H9 (cell line): ENCODE measurements at regions not wholly inside any gene's neighbourhood (a gene's known extent, or its start where the extent isn't known, plus 50 kb on each side); places are given as distances from the start of the nearest gene placed in this dataset.

Source experiments
- DNase-seq: peaks from one replicate; pipeline ENCODE4 v3.0.0-alpha.2; 2017
- H2AFZ ChIP-seq: one replicate; pipeline ENCODE4 v1.6.1; 2013; ENCODE audit warnings: mild to moderate bottlenecking, low read length, control low read depth, moderate library complexity
- H2AK5ac ChIP-seq: 2 replicates; pipeline ENCODE4 v1.6.1; 2013; ENCODE audit warnings: low read length, control low read depth, mixed read lengths; ENCODE audit not compliant: insufficient read length
- H2BK120ac ChIP-seq: one replicate; pipeline ENCODE4 v1.6.1; 2013; ENCODE audit warnings: low read depth, mild to moderate bottlenecking, low read length, control low read depth, inconsistent platforms; ENCODE audit not compliant: poor library complexity, severe bottlenecking
- H2BK12ac ChIP-seq: 2 replicates; pipeline ENCODE4 v1.6.1; 2013; ENCODE audit warnings: low read length, control low read depth, mixed read lengths, low read depth; ENCODE audit not compliant: insufficient read length
- H2BK15ac ChIP-seq: 2 replicates; pipeline ENCODE4 v1.6.1; 2013; ENCODE audit warnings: low read depth, low read length, control low read depth
- H2BK20ac ChIP-seq: one replicate; pipeline ENCODE4 v1.6.1; 2013; ENCODE audit warnings: low read depth, mild to moderate bottlenecking, low read length, control low read depth, inconsistent platforms; ENCODE audit not compliant: poor library complexity, severe bottlenecking
- H2BK5ac ChIP-seq: 2 replicates; pipeline ENCODE4 v1.6.1; 2013; ENCODE audit warnings: low read length, control low read depth, mixed read lengths; ENCODE audit not compliant: insufficient read length
- H3K14ac ChIP-seq: 2 replicates; pipeline ENCODE4 v1.6.1; 2013; ENCODE audit warnings: low read length, control low read depth; ENCODE audit not compliant: insufficient read depth
- H3K18ac ChIP-seq: 2 replicates; pipeline ENCODE4 v1.6.1; 2013; ENCODE audit warnings: low read depth, mild to moderate bottlenecking, mixed read lengths, low read length, control low read depth; ENCODE audit not compliant: insufficient read length
- H3K23ac ChIP-seq: 2 replicates; pipeline ENCODE4 v1.6.1; 2013; ENCODE audit warnings: low read length, control low read depth, mixed read lengths, low read depth; ENCODE audit not compliant: insufficient read length
- H3K23me2 ChIP-seq: 2 replicates; pipeline ENCODE4 v1.6.1; 2013; ENCODE audit warnings: low read depth, mild to moderate bottlenecking, mixed read lengths, low read length, control low read depth; ENCODE audit not compliant: insufficient read length, poor library complexity, severe bottlenecking
- H3K27ac ChIP-seq: 2 replicates; pipeline ENCODE4 v1.5.1; 2013; ENCODE audit warnings: low read length, control low read depth, mixed read lengths, low read depth; ENCODE audit not compliant: insufficient read length
- H3K27me3 ChIP-seq: 2 replicates; pipeline ENCODE4 v1.6.1; 2013; ENCODE audit warnings: low read length, control low read depth, inconsistent platforms; ENCODE audit not compliant: insufficient read depth
- H3K4ac ChIP-seq: 2 replicates; pipeline ENCODE4 v1.6.1; 2013; ENCODE audit warnings: low read depth, mild to moderate bottlenecking, control low read depth, inconsistent platforms, low read length, moderate library complexity
- H3K4me1 ChIP-seq: 2 replicates; pipeline ENCODE4 v1.6.1; 2013; ENCODE audit warnings: low read length, control low read depth, inconsistent platforms; ENCODE audit not compliant: insufficient read depth
- H3K4me2 ChIP-seq: 2 replicates; pipeline ENCODE4 v1.6.1; 2013; ENCODE audit warnings: low read length, control low read depth, mixed read lengths; ENCODE audit not compliant: insufficient read length, insufficient read depth
- H3K56ac ChIP-seq: 2 replicates; pipeline ENCODE4 v1.6.1; 2013; ENCODE audit warnings: low read depth, mild to moderate bottlenecking, mixed read lengths, low read length, control low read depth; ENCODE audit not compliant: insufficient read length
- H3K79me1 ChIP-seq: 2 replicates; pipeline ENCODE4 v1.6.1; 2013; ENCODE audit warnings: low read depth, mild to moderate bottlenecking, moderate library complexity, low read length, control low read depth, inconsistent platforms; ENCODE audit not compliant: insufficient read depth, poor library complexity, severe bottlenecking
- H3K79me2 ChIP-seq: 2 replicates; pipeline ENCODE4 v1.6.1; 2013; ENCODE audit warnings: low read length, control low read depth, inconsistent platforms; ENCODE audit not compliant: insufficient read depth
- H3K9ac ChIP-seq: 2 replicates; pipeline ENCODE4 v1.6.1; 2013; ENCODE audit warnings: low read length, control low read depth, mixed read lengths; ENCODE audit not compliant: insufficient read length; ENCODE audit errors: extremely low read depth
- H3K9me3 ChIP-seq: one replicate; pipeline ENCODE4 v1.6.1; 2013; ENCODE audit warnings: low read depth, low read length, inconsistent platforms; ENCODE audit not compliant: control insufficient read depth
- H3T11ph ChIP-seq: one replicate; pipeline ENCODE4 v1.6.1; 2013; ENCODE audit warnings: mild to moderate bottlenecking, low read length, control low read depth, inconsistent platforms
- H4K20me1 ChIP-seq: one replicate; pipeline ENCODE4 v1.6.1; 2013; ENCODE audit not compliant: control insufficient read depth, insufficient read length, insufficient read depth
- H4K5ac ChIP-seq: 2 replicates; pipeline ENCODE4 v1.6.1; 2013; ENCODE audit warnings: low read depth, mild to moderate bottlenecking, mixed read lengths, low read length, control low read depth; ENCODE audit not compliant: insufficient read length
- H4K8ac ChIP-seq: replicated peaks from 2 replicates; pipeline ENCODE4 v1.6.1; 2013; ENCODE audit warnings: low read length, control low read depth, mixed read lengths, low read depth; ENCODE audit not compliant: insufficient read length
- H4K91ac ChIP-seq: 2 replicates; pipeline ENCODE4 v1.6.1; 2013; ENCODE audit warnings: low read depth, mild to moderate bottlenecking, moderate library complexity, mixed read lengths, low read length, control low read depth; ENCODE audit not compliant: insufficient read length
- H3K27ac Mint-ChIP-seq, 3 experiments: 2 replicates in 2 of 3; 3 replicates in 1 of 3; pipeline ENCODE4 v1.8.0; 2020 to 2021; ENCODE audit warnings: mixed read lengths in 3 of 3, mild to moderate bottlenecking in 1 of 3, moderate library complexity in 1 of 3
- H3K27me3 Mint-ChIP-seq: 2 replicates; pipeline ENCODE4 v1.8.0; 2021; ENCODE audit warnings: low read depth, mild to moderate bottlenecking, moderate library complexity, mixed read lengths
- H3K36me3 Mint-ChIP-seq, 3 experiments: 2 replicates in 2 of 3; 3 replicates in 1 of 3; pipeline ENCODE4 v1.8.0; 2020 to 2021; ENCODE audit warnings: low read depth in 3 of 3, mixed read lengths in 3 of 3; ENCODE audit not compliant: insufficient read depth in 1 of 3
- H3K4me1 Mint-ChIP-seq, 2 experiments: 2 replicates each; pipeline ENCODE4 v1.8.0; 2020; ENCODE audit warnings: mixed read lengths in 2 of 2
- H3K4me3 Mint-ChIP-seq, 2 experiments: 2 replicates in 1 of 2; 3 replicates in 1 of 2; pipeline ENCODE4 v1.8.0; 2020 to 2021; ENCODE audit warnings: mild to moderate bottlenecking in 2 of 2, mixed read lengths in 2 of 2, moderate library complexity in 1 of 2
- H3K9me3 Mint-ChIP-seq, 2 experiments: 2 replicates in 1 of 2; 3 replicates in 1 of 2; pipeline ENCODE4 v1.8.0; 2020; ENCODE audit warnings: mild to moderate bottlenecking in 2 of 2, mixed read lengths in 2 of 2, moderate library complexity in 1 of 2
- WGBS: extraction: QIAGEN DNeasy Blood & Tissue Kit; methylation state at CpG from one replicate; pipeline ENCODE4 v1.1.7; 2013; ENCODE audit warnings: missing lambda C conversion rate, low lambda C conversion rate, mixed read lengths; ENCODE audit not compliant: insufficient read length; ENCODE audit errors: extremely low coverage; 5-methylcytosine and 5-hydroxymethylcytosine counted together
- TF ChIP-seq, protein P1 (sequence below): fragments of 200-600 bp; sonication (generic); conservative IDR thresholded peaks from 3 replicates; pipeline ENCODE4 v1.8.0; 2021; ENCODE audit warnings: antibody characterized with exemption, mild to moderate bottlenecking

DNA sequence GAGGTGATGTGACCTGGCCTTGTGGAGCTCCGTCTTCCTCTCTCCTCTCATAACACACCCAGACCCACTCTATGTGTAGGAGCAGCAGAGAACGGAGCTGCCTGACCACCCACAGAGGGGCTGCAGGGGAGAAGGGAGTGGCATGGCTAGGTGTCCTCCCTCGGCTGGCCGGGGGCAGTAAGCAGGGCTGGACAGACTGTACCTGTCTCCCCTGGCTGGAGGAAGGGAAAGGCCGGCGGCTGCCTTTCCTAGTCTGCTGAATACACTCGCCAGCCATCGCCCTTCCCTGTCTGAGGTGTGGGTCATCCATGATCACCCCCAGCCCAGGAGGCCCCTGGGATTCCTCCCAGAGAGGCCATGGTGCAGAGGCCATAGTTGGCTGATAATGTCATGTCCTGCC lies 187.2 kb upstream of the AJAP1 start:
- Mint-ChIP-seq H3K4me1 (no peaks in the 10 kb centered on the region), H3K36me3 (no peaks in the 10 kb centered on the region; a peak in 2 of 7 replicates), H3K4me3 (no peak overlapping the region), H3K27ac (no peak overlapping the region), H3K27me3 (peaks cover 4% of the 10 kb centered on the region; the same call in 1 of the 2 replicates), H3K9me3 (no peaks in the 10 kb centered on the region; a peak in 1 of 5 replicates)
- Histone ChIP-seq H3K23ac (no peak overlapping the region), H2AK5ac (no peak overlapping the region), H3K56ac (no peak overlapping the region), H4K20me1 (no peaks in the 10 kb centered on the region), H3K27me3 (no peaks in the 10 kb centered on the region), H2BK120ac (no peak overlapping the region), H3K79me2 (no peaks in the 10 kb centered on the region), H3K4ac (no peak overlapping the region), H4K8ac (no peak overlapping the region), H2BK20ac (no peak overlapping the region), H2BK12ac (no peak overlapping the region), H3K27ac (no peak overlapping the region), H3K9ac (no peak overlapping the region), H3T11ph (no peak overlapping the region), H3K79me1 (no peaks in the 10 kb centered on the region), H3K14ac (no peak overlapping the region), H4K91ac (no peak overlapping the region), H3K4me1 (no peaks in the 10 kb centered on the region), H3K9me3 (no peaks in the 10 kb centered on the region), H2BK15ac (no peak overlapping the region), H4K5ac (no peak overlapping the region), H2AFZ (no peak overlapping the region), H3K4me2 (no peak overlapping the region), H3K18ac (no peak overlapping the region), H2BK5ac (no peak overlapping the region), H3K23me2 (no peaks in the 10 kb centered on the region)
- DNase-seq, result no peak
- TF ChIP-seq, protein P1, sequence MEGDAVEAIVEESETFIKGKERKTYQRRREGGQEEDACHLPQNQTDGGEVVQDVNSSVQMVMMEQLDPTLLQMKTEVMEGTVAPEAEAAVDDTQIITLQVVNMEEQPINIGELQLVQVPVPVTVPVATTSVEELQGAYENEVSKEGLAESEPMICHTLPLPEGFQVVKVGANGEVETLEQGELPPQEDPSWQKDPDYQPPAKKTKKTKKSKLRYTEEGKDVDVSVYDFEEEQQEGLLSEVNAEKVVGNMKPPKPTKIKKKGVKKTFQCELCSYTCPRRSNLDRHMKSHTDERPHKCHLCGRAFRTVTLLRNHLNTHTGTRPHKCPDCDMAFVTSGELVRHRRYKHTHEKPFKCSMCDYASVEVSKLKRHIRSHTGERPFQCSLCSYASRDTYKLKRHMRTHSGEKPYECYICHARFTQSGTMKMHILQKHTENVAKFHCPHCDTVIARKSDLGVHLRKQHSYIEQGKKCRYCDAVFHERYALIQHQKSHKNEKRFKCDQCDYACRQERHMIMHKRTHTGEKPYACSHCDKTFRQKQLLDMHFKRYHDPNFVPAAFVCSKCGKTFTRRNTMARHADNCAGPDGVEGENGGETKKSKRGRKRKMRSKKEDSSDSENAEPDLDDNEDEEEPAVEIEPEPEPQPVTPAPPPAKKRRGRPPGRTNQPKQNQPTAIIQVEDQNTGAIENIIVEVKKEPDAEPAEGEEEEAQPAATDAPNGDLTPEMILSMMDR, result no peak
- no CpG with 5 or more reads among the region's 8 CpGs for WGBS
